ENCODE measurements at regions not wholly inside any gene's neighbourhood (a gene's known extent, or its start where the extent isn't known, plus 50 kb on each side); places are given as distances from the start of the nearest gene placed in this dataset.
A peak's percentile ranks its signal among the peaks of the same experiment; 100 is the strongest.

DNA sequence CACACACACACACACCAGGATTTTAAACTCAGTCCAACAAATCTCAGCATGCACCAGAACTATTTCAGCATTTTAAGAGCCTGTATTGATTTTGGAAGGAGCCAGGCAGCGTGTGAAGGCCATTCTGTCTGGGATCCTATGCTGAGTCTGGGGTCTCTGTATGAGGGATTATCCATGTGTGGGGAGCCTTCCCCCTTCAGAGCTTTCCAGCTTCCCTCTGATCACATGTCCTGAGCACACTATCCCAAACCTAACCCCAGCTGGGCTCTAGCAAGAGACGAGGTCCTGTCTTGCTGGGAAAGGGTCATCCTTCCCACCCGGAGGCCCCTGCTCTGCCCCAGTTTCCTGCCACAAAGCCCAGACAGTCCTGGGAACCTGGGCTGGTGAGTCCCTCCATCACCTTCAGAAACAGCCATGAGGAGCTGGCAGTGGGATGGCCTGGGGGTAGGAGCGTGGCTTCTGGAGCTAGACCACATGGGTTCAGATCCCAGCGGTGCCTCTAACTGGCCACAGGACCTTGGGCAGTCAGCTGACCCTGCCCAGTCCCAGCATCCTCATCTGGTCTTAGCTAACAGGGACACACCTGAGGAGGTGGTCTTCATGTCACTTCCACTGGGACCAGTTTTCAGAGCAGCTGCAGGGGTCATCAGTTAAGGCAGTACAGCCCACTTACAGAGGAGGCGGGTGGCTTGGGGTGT is 79.6 kb upstream of the RET start:
- H3K36me3 ChIP-seq (ENCODE audit: control insufficient read depth in 2 of 2, extremely low read depth in 1 of 2, insufficient read depth in 1 of 2, low read length in 1 of 2), result no peaks in the 10 kb centered on the region
- 94% methylated on average over 4 of the region's 6 CpGs for WGBS (ENCODE audit: insufficient coverage)
- no peaks in the 10 kb centered on the region for H3K4me1 ChIP-seq (ENCODE audit: control insufficient read depth in 1 of 2, extremely low read depth in 1 of 2, insufficient read depth in 2 of 2, low read length in 2 of 2)
- no peak overlapping the region for H3K4me3 Mint-ChIP-seq
- H3K9me3 Mint-ChIP-seq, result no peaks in the 10 kb centered on the region
- H3K27me3 Mint-ChIP-seq, result peaks cover 0 to 4% of the 10 kb centered on the region in 2 donors
- peaks cover 0 to 17% of the 10 kb centered on the region in 2 experiments for H3K27me3 ChIP-seq (replicated peaks in 1 of 2; ENCODE audit: control insufficient read depth in 2 of 2, extremely low read depth in 1 of 2, insufficient read depth in 2 of 2, low read length in 1 of 2)
- no peaks in the 10 kb centered on the region for H3K36me3 Mint-ChIP-seq
- no peak overlapping the region for H3K27ac Mint-ChIP-seq
- ChIA-PET POLR2A (no interaction called here), CTCF (no interaction called here)
- H3K9me3 ChIP-seq, result no peaks in the 10 kb centered on the region
- no peak for ATAC-seq (replicated peaks in 1 of 4)
- H3K4me3 ChIP-seq (ENCODE audit: control insufficient read depth in 1 of 2, extremely low read depth in 1 of 2, low read length in 1 of 2), result no peak overlapping the region
- DNase-seq, result no peak
- H3K27ac ChIP-seq (ENCODE audit: low read length), result no peak overlapping the region
- H3K4me1 Mint-ChIP-seq, result no peaks in the 10 kb centered on the region

DNA sequence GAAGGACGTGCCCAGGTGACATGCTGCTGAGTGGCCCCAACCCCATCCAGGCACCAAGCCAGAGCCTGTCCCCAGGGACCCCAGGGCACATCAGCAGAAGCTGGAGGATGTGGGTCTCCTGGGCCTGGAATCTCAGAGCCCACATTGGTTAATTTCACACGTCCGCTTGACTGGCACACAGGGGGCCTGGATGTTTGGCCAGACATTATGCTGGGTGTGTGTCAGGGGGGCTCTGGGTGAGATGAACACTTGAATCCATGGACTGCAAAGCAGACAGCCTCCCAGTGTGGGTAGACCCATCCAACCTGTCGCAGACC is 79.1 kb upstream of the RET start:
- Mint-ChIP-seq H3K4me3 (no peak overlapping the region), H3K9me3 (no peaks in the 10 kb centered on the region), H3K36me3 (no peaks in the 10 kb centered on the region), H3K27ac (no peak overlapping the region), H3K27me3 (peaks cover 0 to 4% of the 10 kb centered on the region in 2 donors), H3K4me1 (no peaks in the 10 kb centered on the region)
- Histone ChIP-seq H3K36me3 (ENCODE audit: control insufficient read depth in 2 of 2, extremely low read depth in 1 of 2, insufficient read depth in 1 of 2, low read length in 1 of 2) (no peaks in the 10 kb centered on the region), H3K4me1 (ENCODE audit: control insufficient read depth in 1 of 2, extremely low read depth in 1 of 2, insufficient read depth in 2 of 2, low read length in 2 of 2) (no peaks in the 10 kb centered on the region), H3K9me3 (no peaks in the 10 kb centered on the region), H3K4me3 (ENCODE audit: control insufficient read depth in 1 of 2, extremely low read depth in 1 of 2, low read length in 1 of 2) (no peak overlapping the region), H3K27ac (ENCODE audit: low read length) (no peak overlapping the region), H3K27me3 (replicated peaks in 1 of 2; ENCODE audit: control insufficient read depth in 2 of 2, extremely low read depth in 1 of 2, insufficient read depth in 2 of 2, low read length in 1 of 2) (peaks cover 0 to 12% of the 10 kb centered on the region in 2 experiments)
- CTCF ChIA-PET, result no interaction called here
- DNase-seq (no peak), ATAC-seq (replicated peaks in 1 of 4) (no peak)
- POLR2A ChIA-PET, result no interaction called here
- WGBS (ENCODE audit: insufficient coverage), result 64% methylated on average over 3 of the region's 4 CpGs

DNA sequence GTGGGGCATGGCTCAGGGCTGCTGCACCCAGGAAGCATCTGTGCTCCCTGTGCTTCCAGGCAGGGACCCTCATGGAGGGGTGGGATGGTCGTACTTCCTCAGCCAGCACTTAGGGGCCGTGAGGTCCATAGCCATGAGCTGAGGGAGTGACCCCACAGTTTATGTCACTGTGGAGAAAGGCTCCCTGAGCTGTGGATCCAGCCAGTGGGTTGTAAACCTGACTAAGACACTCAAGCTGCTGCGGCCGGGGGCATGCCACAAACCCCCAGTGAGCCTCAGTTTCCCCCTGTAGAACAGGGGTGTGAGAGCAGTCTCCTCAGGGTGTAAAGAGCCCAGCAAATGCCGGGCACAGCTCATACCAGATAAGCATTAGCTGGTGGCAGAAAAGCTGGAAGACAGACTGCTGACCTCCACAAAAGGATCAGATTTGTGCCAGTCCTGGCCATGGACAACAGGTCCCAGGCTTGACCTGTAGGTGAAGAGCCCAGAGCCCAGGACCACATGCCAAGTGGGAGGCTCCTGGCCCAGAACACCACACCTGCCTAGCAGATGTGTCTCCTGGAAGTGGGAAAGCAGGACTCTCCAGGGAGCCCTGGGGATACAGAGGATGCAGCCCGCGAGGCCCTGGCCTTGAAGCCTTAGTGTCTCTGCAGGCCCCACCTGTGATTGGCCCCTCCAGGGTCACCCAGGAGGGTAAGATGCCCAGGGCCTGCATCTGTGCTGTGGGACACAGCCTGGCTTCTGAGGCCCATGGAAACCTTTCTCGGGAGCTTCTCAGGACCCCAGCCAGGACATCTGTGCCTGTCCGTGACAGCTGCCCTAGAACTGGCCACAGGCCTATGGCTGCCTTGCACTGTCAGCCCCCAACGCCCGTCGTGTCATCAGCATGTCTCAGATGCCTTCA is 78.1 kb upstream of the RET start:
- Mint-ChIP-seq H3K27ac (no peak overlapping the region), H3K36me3 (no peaks in the 10 kb centered on the region), H3K9me3 (no peaks in the 10 kb centered on the region), H3K27me3 (peaks cover 0 to 2% of the 10 kb centered on the region in 2 donors), H3K4me1 (no peaks in the 10 kb centered on the region), H3K4me3 (no peak overlapping the region)
- no peaks in the 10 kb centered on the region for H3K9me3 ChIP-seq
- CTCF ChIA-PET, result no interaction called here
- no peak overlapping the region for H3K27ac ChIP-seq (ENCODE audit: low read length)
- WGBS (ENCODE audit: insufficient coverage), result 79% methylated on average over 11 of the region's 12 CpGs
- H3K4me3 ChIP-seq (ENCODE audit: control insufficient read depth in 1 of 2, extremely low read depth in 1 of 2, low read length in 1 of 2), result no peak overlapping the region
- POLR2A ChIA-PET, result no interaction called here
- DNase-seq (peak in 1 of 35 experiments; percentile 11), ATAC-seq (replicated peaks in 1 of 4) (peak in 1 of 4 experiments; percentile 17)
- H3K36me3 ChIP-seq (ENCODE audit: control insufficient read depth in 2 of 2, extremely low read depth in 1 of 2, insufficient read depth in 1 of 2, low read length in 1 of 2), result no peaks in the 10 kb centered on the region
- peaks cover 0 to 8% of the 10 kb centered on the region in 2 experiments for H3K27me3 ChIP-seq (replicated peaks in 1 of 2; ENCODE audit: control insufficient read depth in 2 of 2, extremely low read depth in 1 of 2, insufficient read depth in 2 of 2, low read length in 1 of 2)
- H3K4me1 ChIP-seq (ENCODE audit: control insufficient read depth in 1 of 2, extremely low read depth in 1 of 2, insufficient read depth in 2 of 2, low read length in 2 of 2), result no peaks in the 10 kb centered on the region

DNA sequence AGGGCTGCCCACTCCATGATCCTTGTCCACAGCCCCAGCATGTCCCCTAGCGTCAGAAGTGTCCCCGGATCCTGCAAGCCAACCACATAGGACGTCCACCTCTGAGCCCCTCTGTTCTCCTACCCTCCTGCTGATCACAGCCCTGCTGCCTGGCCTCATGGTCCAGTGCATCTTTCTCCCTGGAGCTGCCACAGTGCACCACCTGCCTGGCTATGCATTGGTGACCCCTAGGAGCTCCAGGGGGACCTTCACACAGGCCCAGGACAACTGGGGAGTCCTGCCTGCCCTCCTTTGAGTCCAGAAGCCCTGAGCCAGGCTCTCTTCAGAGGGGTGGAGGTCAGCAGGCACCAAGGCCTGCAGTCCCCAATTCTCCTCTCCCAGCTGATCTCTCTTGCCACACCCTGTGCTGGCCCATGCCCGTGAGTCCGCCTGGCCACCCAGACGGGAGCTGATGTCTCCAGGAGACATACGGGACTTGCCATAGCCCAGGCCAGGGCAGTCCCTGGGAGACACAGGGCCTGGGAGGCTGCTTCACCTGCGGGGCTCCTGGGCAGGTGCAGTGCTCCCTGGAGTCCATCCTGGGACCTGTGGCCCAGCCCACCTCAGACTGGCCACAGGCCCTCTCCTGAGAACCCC is 77.4 kb upstream of the RET start:
- CTCF ChIA-PET, result no interaction called here
- DNase-seq (peak in 1 of 35 experiments; percentile 12), ATAC-seq (replicated peaks in 1 of 4) (no peak)
- Histone ChIP-seq H3K4me3 (ENCODE audit: control insufficient read depth in 1 of 2, extremely low read depth in 1 of 2, low read length in 1 of 2) (no peak overlapping the region), H3K27ac (ENCODE audit: low read length) (no peak overlapping the region), H3K27me3 (replicated peaks in 1 of 2; ENCODE audit: control insufficient read depth in 2 of 2, extremely low read depth in 1 of 2, insufficient read depth in 2 of 2, low read length in 1 of 2) (peaks cover 0 to 8% of the 10 kb centered on the region in 2 experiments), H3K9me3 (no peaks in the 10 kb centered on the region), H3K36me3 (ENCODE audit: control insufficient read depth in 2 of 2, extremely low read depth in 1 of 2, insufficient read depth in 1 of 2, low read length in 1 of 2) (no peaks in the 10 kb centered on the region), H3K4me1 (ENCODE audit: control insufficient read depth in 1 of 2, extremely low read depth in 1 of 2, insufficient read depth in 2 of 2, low read length in 2 of 2) (no peaks in the 10 kb centered on the region)
- no peak overlapping the region for H3K4me3 Mint-ChIP-seq
- WGBS (ENCODE audit: insufficient coverage), result 76% methylated on average over 8 of the region's 8 CpGs
- no peaks in the 10 kb centered on the region for H3K36me3 Mint-ChIP-seq
- H3K4me1 Mint-ChIP-seq, result no peaks in the 10 kb centered on the region
- POLR2A ChIA-PET, result no interaction called here
- H3K9me3 Mint-ChIP-seq, result no peaks in the 10 kb centered on the region
- no peak overlapping the region for H3K27ac Mint-ChIP-seq
- peaks cover 2 to 3% of the 10 kb centered on the region in 2 donors for H3K27me3 Mint-ChIP-seq

DNA sequence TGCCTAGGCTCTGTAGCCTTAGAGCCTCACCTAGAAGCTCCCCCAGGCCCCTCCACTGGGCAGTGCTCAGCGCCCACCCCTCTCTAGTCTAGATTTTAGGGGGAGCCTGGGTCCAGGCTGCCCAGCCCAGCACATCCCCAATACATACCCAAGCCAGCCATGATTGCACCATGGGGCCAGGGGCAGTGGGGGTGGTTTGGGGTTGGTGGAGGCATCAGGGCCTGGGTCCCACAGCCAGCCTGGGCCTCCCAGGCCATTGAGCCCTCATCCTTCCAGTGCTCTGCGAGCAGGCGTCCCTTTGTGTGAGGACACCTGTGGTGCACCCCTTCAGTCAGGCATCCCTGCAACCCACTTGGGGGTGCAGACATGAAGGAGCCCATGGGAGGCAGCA is 76.9 kb upstream of the RET start:
- H3K4me1 ChIP-seq (ENCODE audit: control insufficient read depth in 1 of 2, extremely low read depth in 1 of 2, insufficient read depth in 2 of 2, low read length in 2 of 2), result no peaks in the 10 kb centered on the region
- no peak overlapping the region for H3K27ac ChIP-seq (ENCODE audit: low read length)
- peaks cover 0 to 8% of the 10 kb centered on the region in 2 experiments for H3K27me3 ChIP-seq (replicated peaks in 1 of 2; ENCODE audit: control insufficient read depth in 2 of 2, extremely low read depth in 1 of 2, insufficient read depth in 2 of 2, low read length in 1 of 2)
- Mint-ChIP-seq H3K27ac (no peak overlapping the region), H3K9me3 (no peaks in the 10 kb centered on the region), H3K36me3 (no peaks in the 10 kb centered on the region), H3K27me3 (peaks cover 2 to 3% of the 10 kb centered on the region in 2 donors), H3K4me3 (no peak overlapping the region), H3K4me1 (no peaks in the 10 kb centered on the region)
- no peaks in the 10 kb centered on the region for H3K36me3 ChIP-seq (ENCODE audit: control insufficient read depth in 2 of 2, extremely low read depth in 1 of 2, insufficient read depth in 1 of 2, low read length in 1 of 2)
- no peaks in the 10 kb centered on the region for H3K9me3 ChIP-seq
- WGBS (ENCODE audit: insufficient coverage), result 100% methylated on average over 2 of the region's 3 CpGs
- DNase-seq, result no peak
- ChIA-PET CTCF (no interaction called here), POLR2A (no interaction called here)
- H3K4me3 ChIP-seq (ENCODE audit: control insufficient read depth in 1 of 2, extremely low read depth in 1 of 2, low read length in 1 of 2), result no peak overlapping the region
- no peak for ATAC-seq (replicated peaks in 1 of 4)

DNA sequence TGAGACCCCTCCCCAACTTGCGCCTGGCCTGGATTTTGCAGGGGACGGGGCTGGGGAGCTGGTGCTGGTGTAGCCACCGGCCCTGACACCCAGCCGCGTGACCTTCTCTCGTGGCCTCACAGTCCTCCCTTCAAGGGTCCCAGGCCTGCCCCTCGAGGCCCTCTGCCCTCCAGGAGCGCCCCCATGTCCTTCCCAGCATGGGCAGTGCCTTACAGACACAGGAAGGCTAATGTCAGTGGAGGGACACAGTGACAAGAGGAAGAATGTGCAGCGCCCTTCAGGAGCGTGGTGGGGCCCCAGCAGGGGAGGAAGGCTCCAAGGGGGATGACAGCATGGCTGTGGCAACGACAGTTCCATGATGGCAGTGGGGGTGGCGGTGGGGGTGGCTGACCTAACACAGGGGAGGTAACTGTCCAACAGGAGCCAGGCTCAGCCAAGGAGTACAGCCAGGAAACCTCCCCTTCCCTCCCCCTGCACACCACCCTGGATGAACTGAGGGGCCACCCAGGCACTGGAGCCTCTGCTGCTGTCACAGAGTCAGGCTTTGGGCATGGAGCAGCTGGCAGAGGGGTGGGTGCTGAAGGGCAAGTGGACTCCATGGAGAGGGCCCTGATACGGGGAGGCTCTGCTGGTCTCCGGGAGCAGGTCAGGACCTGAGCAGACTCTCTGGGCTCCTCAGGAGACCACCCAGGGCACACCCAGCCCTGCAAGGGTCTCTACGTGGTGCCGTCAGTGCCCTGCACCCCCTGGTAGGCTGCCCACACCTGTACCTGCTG is 76.0 kb upstream of the RET start:
- peak in 1 of 35 experiments; percentile 10 for DNase-seq
- WGBS (ENCODE audit: insufficient coverage), result 72% methylated on average over 13 of the region's 16 CpGs
- CTCF ChIA-PET, result no interaction called here

More for the DNA sequence above, 76.0 kb upstream of the RET start:
- no peak for ATAC-seq (replicated peaks in 1 of 4)
- Histone ChIP-seq H3K27ac (ENCODE audit: low read length) (no peak overlapping the region), H3K4me3 (ENCODE audit: control insufficient read depth in 1 of 2, extremely low read depth in 1 of 2, low read length in 1 of 2) (no peak overlapping the region), H3K4me1 (ENCODE audit: control insufficient read depth in 1 of 2, extremely low read depth in 1 of 2, insufficient read depth in 2 of 2, low read length in 2 of 2) (no peaks in the 10 kb centered on the region), H3K9me3 (no peaks in the 10 kb centered on the region), H3K36me3 (ENCODE audit: control insufficient read depth in 2 of 2, extremely low read depth in 1 of 2, insufficient read depth in 1 of 2, low read length in 1 of 2) (no peaks in the 10 kb centered on the region), H3K27me3 (replicated peaks in 1 of 2; ENCODE audit: control insufficient read depth in 2 of 2, extremely low read depth in 1 of 2, insufficient read depth in 2 of 2, low read length in 1 of 2) (peaks cover 0 to 8% of the 10 kb centered on the region in 2 experiments)
- Mint-ChIP-seq H3K27ac (no peak overlapping the region), H3K9me3 (no peaks in the 10 kb centered on the region), H3K4me1 (no peaks in the 10 kb centered on the region), H3K4me3 (no peak overlapping the region), H3K36me3 (no peaks in the 10 kb centered on the region), H3K27me3 (peaks cover 2 to 3% of the 10 kb centered on the region in 2 donors)
- POLR2A ChIA-PET, result no interaction called here

All from T-cell (primary cell).